ENCODE measurements at regions not wholly inside any gene's neighbourhood (a gene's known extent, or its start where the extent isn't known, plus 50 kb on each side); places are given as distances from the start of the nearest gene placed in this dataset.
"Not testable (repeated sequence)": the region's sequence is repeated elsewhere in the genome, so short reads cannot be mapped to it uniquely, and the experiment has no call there.

DNA sequence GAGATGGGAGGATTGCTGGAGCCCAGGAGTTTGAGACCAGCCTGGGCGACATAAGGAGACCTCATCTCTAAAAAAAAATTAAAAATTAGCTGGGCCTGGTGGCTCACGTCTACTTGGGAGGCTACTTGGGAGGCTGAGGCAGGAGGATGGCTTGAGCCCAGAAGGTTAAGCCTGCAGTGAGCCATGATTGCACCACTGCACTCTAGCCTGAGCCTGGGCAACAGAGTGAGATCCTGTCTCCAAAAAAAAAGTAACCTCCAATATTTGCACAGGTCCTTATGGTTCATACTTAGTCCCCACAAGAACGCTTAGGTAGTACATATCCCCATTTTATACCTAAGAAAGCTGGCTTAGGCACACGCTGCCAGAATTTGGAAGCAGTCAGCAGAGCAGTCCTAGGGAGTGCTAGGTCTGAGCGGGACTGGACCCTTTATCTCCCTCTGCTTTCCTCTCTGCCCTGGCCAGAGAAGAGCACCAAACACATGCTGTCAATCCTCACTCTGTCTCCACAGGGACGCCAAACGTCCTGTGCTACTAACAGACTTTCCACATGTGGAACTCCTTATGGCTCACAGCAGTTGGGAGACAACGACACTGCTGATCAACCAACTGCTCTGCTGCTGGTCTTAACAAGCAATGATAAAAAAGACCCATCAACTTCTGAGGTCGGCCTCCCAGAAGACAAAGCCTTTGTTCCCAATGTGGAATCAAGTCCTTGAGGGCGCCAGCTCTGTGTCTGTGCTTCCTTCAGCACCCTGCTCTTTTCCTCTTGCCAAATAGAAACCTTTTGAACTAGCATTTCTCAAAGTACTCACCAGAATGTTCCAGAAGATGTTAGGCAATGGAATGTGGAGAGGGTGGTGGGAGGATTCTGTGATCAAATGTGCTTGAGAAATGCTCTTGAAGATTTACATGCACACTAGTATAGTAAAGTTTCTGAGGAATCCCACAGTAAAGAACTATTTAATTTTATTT is 226.3 kb upstream of the DTNBP1 start:
- CTCF ChIA-PET, result no interaction called here
- Mint-ChIP-seq H3K36me3 (no peaks in the 10 kb centered on the region), H3K9me3 (peaks cover 0 to 8% (median 3%) of the 10 kb centered on the region in 3 donors), H3K4me1 (peaks cover 0 to 8% (median 0%) of the 10 kb centered on the region in 3 donors), H3K27ac (no peak overlapping the region), H3K27me3 (peaks cover 1 to 3% of the 10 kb centered on the region in 2 donors), H3K4me3 (no peak overlapping the region)
- DNase-seq (no peak), ATAC-seq (replicated peaks in 1 of 4) (no peak)
- no peak overlapping the region for H3K4me3 ChIP-seq (ENCODE audit: control insufficient read depth in 1 of 2, extremely low read depth in 1 of 2, low read length in 1 of 2)
- H3K4me1 ChIP-seq (ENCODE audit: control insufficient read depth in 1 of 2, extremely low read depth in 1 of 2, insufficient read depth in 2 of 2, low read length in 2 of 2), result no peaks in the 10 kb centered on the region
- 91% methylated on average over 9 of the region's 10 CpGs for WGBS (ENCODE audit: insufficient coverage)
- H3K36me3 ChIP-seq (ENCODE audit: control insufficient read depth in 2 of 2, extremely low read depth in 1 of 2, insufficient read depth in 1 of 2, low read length in 1 of 2), result no peaks in the 10 kb centered on the region
- no peaks in the 10 kb centered on the region for H3K9me3 ChIP-seq
- POLR2A ChIA-PET, result no interaction called here
- peaks cover 0 to under 1% of the 10 kb centered on the region in 2 experiments for H3K27me3 ChIP-seq (replicated peaks in 1 of 2; ENCODE audit: control insufficient read depth in 2 of 2, extremely low read depth in 1 of 2, insufficient read depth in 2 of 2, low read length in 1 of 2)
- H3K27ac ChIP-seq (ENCODE audit: low read length), result no peak overlapping the region

DNA sequence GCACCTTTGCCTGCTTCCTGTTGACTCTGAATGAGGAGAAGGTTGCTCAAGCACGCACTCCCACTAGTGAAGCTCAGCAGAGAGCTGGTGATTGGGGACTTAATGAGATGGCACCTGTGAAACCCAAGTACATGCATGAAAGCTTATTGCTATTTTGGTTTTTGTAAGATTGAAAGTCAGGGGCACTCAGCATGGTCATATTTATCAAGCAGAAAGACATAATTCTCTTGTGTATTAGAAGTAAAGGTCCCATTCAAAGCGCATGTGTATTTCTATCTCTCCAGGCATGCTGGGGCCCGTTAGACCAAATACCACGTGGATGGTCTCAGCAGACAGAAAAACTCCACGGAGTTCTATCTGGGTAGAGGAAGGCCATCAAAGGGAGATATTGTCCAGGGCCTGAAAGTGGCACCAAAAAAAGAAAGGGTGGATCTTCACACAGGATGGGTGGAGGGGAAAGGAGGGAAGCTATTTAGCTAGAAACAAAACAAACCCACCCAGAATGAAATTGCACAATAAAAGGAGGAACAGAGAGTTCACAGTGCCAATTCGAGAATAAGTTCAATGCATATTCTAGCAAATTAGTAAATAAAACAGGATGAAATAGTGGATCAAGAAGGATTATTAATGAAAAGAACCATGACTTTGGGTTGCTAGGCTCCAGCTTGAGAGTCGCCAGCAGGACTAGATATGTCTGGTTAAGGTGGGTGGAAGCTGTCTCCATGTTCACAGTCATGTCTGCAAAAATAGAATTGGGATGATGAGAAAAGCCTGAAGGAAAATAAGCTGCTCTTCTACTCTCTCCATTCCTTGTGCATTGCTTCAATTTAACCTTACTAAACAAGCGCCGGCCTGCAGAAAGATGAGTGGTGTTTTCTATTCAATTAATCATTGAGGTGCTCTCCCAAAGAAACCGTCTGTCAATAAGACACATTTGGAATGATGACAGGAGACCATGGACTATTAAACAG is 224.9 kb upstream of the DTNBP1 start:
- Mint-ChIP-seq H3K27ac (peak overlapping the region in 1 of 2 donors; percentile 47), H3K4me3 (no peak overlapping the region), H3K4me1 (peaks cover 0 to 8% (median 0%) of the 10 kb centered on the region in 3 donors), H3K9me3 (peaks cover 0 to 2% (median 0%) of the 10 kb centered on the region in 3 donors), H3K36me3 (no peaks in the 10 kb centered on the region), H3K27me3 (peaks cover 1 to 3% of the 10 kb centered on the region in 2 donors)
- no peaks in the 10 kb centered on the region for H3K9me3 ChIP-seq
- H3K27me3 ChIP-seq (replicated peaks in 1 of 2; ENCODE audit: control insufficient read depth in 2 of 2, extremely low read depth in 1 of 2, insufficient read depth in 2 of 2, low read length in 1 of 2), result peaks cover 0 to 3% of the 10 kb centered on the region in 2 experiments
- ChIA-PET POLR2A (no interaction called here), CTCF (interaction anchor here in 1 of 2 donors (0.6 kb wide), 1 partner anchor 249 kb away, joined by 9 read pairs; no protein-coding TSS in a partner anchor)
- H3K36me3 ChIP-seq (ENCODE audit: control insufficient read depth in 2 of 2, extremely low read depth in 1 of 2, insufficient read depth in 1 of 2, low read length in 1 of 2), result no peaks in the 10 kb centered on the region
- WGBS (ENCODE audit: insufficient coverage), result 63% methylated on average over 2 of the region's 10 CpGs
- no peak overlapping the region for H3K4me3 ChIP-seq (ENCODE audit: control insufficient read depth in 1 of 2, extremely low read depth in 1 of 2, low read length in 1 of 2)
- H3K27ac ChIP-seq (ENCODE audit: low read length), result no peak overlapping the region
- ATAC-seq (replicated peaks in 1 of 4) (no peak), DNase-seq (no peak)
- no peaks in the 10 kb centered on the region for H3K4me1 ChIP-seq (ENCODE audit: control insufficient read depth in 1 of 2, extremely low read depth in 1 of 2, insufficient read depth in 2 of 2, low read length in 2 of 2)

DNA sequence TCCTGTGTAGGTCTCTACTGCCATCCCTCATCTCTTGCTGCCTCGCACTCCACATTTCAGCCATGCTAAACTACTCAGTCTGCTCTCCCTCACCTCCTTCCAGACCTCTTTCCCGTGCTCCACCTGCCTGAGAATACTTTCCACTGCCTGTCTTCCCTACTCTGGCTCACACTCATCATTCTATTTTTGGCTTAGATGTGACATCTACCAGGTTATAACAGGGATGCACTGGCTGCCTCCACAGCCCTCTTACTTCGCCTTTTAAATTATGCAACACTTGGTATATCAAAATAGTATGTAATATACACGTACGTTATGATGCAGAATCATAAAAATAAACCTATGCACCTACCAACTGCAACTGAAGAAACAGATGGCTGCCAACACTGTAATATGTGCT is 222.8 kb upstream of the DTNBP1 start:
- no peak for DNase-seq
- Mint-ChIP-seq H3K9me3 (no peaks in the 10 kb centered on the region), H3K4me3 (no peak overlapping the region), H3K36me3 (no peaks in the 10 kb centered on the region), H3K27ac (no peak overlapping the region), H3K4me1 (peaks cover 0 to 15% (median 2%) of the 10 kb centered on the region in 3 donors), H3K27me3 (no peaks in the 10 kb centered on the region)
- ChIA-PET POLR2A (no interaction called here), CTCF (no interaction called here)
- H3K27me3 ChIP-seq (replicated peaks in 1 of 2; ENCODE audit: control insufficient read depth in 2 of 2, extremely low read depth in 1 of 2, insufficient read depth in 2 of 2, low read length in 1 of 2), result peaks cover 0 to 3% of the 10 kb centered on the region in 2 experiments
- WGBS (ENCODE audit: insufficient coverage), result 86% methylated on average over 2 of the region's 5 CpGs
- H3K36me3 ChIP-seq (ENCODE audit: control insufficient read depth in 2 of 2, extremely low read depth in 1 of 2, insufficient read depth in 1 of 2, low read length in 1 of 2), result no peaks in the 10 kb centered on the region
- no peak overlapping the region for H3K4me3 ChIP-seq (ENCODE audit: control insufficient read depth in 1 of 2, extremely low read depth in 1 of 2, low read length in 1 of 2)
- H3K9me3 ChIP-seq, result no peaks in the 10 kb centered on the region
- no peaks in the 10 kb centered on the region for H3K4me1 ChIP-seq (ENCODE audit: control insufficient read depth in 1 of 2, extremely low read depth in 1 of 2, insufficient read depth in 2 of 2, low read length in 2 of 2)
- no peak for ATAC-seq (replicated peaks in 1 of 4)
- H3K27ac ChIP-seq (ENCODE audit: low read length), result no peak overlapping the region

DNA sequence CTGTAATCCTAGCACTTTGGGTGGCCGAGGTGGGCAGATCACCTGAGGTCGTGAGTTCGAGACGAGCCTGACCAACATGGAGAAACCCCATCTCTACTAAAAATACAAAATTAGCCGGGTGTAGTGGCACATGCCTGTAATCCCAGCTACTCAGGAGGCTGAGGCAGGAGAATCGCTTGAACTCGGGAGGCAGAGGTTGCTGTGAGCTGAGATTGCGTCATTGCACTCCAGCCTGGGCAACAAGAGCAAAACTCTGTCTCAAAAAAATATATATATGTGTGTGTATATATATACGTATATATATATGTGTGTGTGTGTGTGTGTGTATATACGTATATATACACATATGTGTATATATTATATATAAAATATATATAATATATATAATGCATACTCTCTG is 220.8 kb upstream of the DTNBP1 start:
- H3K36me3 Mint-ChIP-seq; POLR2A ChIA-PET; H3K27ac Mint-ChIP-seq; H3K9me3 Mint-ChIP-seq; ATAC-seq (replicated peaks in 1 of 4); H3K27me3 Mint-ChIP-seq; H3K27me3 ChIP-seq (replicated peaks in 1 of 2; ENCODE audit: control insufficient read depth in 2 of 2, extremely low read depth in 1 of 2, insufficient read depth in 2 of 2, low read length in 1 of 2); H3K36me3 ChIP-seq (ENCODE audit: control insufficient read depth in 2 of 2, extremely low read depth in 1 of 2, insufficient read depth in 1 of 2, low read length in 1 of 2); H3K4me1 ChIP-seq (ENCODE audit: control insufficient read depth in 1 of 2, extremely low read depth in 1 of 2, insufficient read depth in 2 of 2, low read length in 2 of 2); H3K27ac ChIP-seq (ENCODE audit: low read length); DNase-seq; H3K4me3 ChIP-seq (ENCODE audit: control insufficient read depth in 1 of 2, extremely low read depth in 1 of 2, low read length in 1 of 2); CTCF ChIA-PET; H3K4me3 Mint-ChIP-seq; H3K9me3 ChIP-seq: not testable (repeated sequence)
- H3K4me1 Mint-ChIP-seq, result peaks cover 7 to 32% (median 17%) of the 10 kb centered on the region in 3 donors
- no CpG with 5 or more reads among the region's 10 CpGs for WGBS (ENCODE audit: insufficient coverage)

DNA sequence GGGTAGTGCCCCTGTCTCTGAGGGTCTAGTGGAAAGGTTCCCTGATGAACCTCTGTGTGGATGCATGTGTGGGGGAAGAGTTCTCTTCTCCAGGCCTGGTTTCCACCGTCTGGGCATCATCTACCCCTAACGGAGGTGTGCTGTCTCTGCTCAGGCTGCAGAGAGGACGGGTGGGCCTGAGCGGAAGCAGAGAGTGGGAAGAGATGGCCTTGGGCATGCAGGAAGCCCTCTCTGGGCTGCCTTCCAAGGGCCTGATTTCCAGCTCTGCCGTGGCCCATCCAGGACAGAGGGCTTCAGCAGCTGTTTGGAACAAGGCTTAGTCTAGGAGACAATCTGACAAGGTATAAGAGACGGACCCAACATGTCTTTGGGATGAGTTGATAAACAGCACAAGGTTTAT is 220.1 kb upstream of the DTNBP1 start:
- no peak overlapping the region for H3K4me3 Mint-ChIP-seq
- CTCF ChIA-PET, result no interaction called here
- no peaks in the 10 kb centered on the region for H3K36me3 Mint-ChIP-seq
- no peak overlapping the region for H3K27ac Mint-ChIP-seq
- 96% methylated on average over 4 of the region's 6 CpGs for WGBS (ENCODE audit: insufficient coverage)
- H3K4me1 Mint-ChIP-seq, result peaks cover 7 to 27% (median 17%) of the 10 kb centered on the region in 3 donors
- DNase-seq (no peak), ATAC-seq (replicated peaks in 1 of 4) (no peak)
- H3K4me3 ChIP-seq (ENCODE audit: control insufficient read depth in 1 of 2, extremely low read depth in 1 of 2, low read length in 1 of 2), result no peak overlapping the region
- peaks cover 0 to 10% of the 10 kb centered on the region in 2 experiments for H3K4me1 ChIP-seq (ENCODE audit: control insufficient read depth in 1 of 2, extremely low read depth in 1 of 2, insufficient read depth in 2 of 2, low read length in 2 of 2)
- POLR2A ChIA-PET, result no interaction called here
- peaks cover 0 to 3% of the 10 kb centered on the region in 2 experiments for H3K27me3 ChIP-seq (replicated peaks in 1 of 2; ENCODE audit: control insufficient read depth in 2 of 2, extremely low read depth in 1 of 2, insufficient read depth in 2 of 2, low read length in 1 of 2)
- no peaks in the 10 kb centered on the region for H3K9me3 Mint-ChIP-seq
- H3K27ac ChIP-seq (ENCODE audit: low read length), result no peak overlapping the region
- H3K9me3 ChIP-seq, result no peaks in the 10 kb centered on the region
- H3K27me3 Mint-ChIP-seq, result no peaks in the 10 kb centered on the region
- H3K36me3 ChIP-seq (ENCODE audit: control insufficient read depth in 2 of 2, extremely low read depth in 1 of 2, insufficient read depth in 1 of 2, low read length in 1 of 2), result no peaks in the 10 kb centered on the region

DNA sequence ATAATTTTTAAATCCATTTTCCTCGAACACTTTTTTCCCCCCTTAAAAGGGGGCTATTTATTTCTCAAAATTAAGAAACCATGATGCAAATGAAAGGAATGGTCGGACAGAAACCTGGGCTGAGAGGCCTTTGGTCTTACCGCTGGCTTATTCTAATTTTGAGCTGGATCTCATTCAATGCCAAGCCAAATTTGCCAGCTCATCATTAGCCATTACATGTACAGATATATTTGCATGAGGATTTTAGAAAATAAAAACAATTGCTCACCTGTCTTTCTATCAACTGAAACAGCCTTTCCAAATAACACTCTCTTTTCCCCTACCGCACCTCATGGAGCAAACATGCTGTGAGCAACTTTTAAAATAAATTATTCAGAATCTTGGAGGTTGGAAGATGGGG is 219.5 kb upstream of the DTNBP1 start:
- Mint-ChIP-seq H3K27ac (no peak overlapping the region), H3K36me3 (no peaks in the 10 kb centered on the region), H3K4me3 (no peak overlapping the region), H3K27me3 (no peaks in the 10 kb centered on the region), H3K4me1 (peaks cover 7 to 24% (median 17%) of the 10 kb centered on the region in 3 donors), H3K9me3 (no peaks in the 10 kb centered on the region)
- H3K4me1 ChIP-seq (ENCODE audit: control insufficient read depth in 1 of 2, extremely low read depth in 1 of 2, insufficient read depth in 2 of 2, low read length in 2 of 2), result peaks cover 0 to 10% of the 10 kb centered on the region in 2 experiments
- WGBS (ENCODE audit: insufficient coverage), result no CpG with 5 or more reads among the region's 4 CpGs
- peaks cover 0 to 3% of the 10 kb centered on the region in 2 experiments for H3K27me3 ChIP-seq (replicated peaks in 1 of 2; ENCODE audit: control insufficient read depth in 2 of 2, extremely low read depth in 1 of 2, insufficient read depth in 2 of 2, low read length in 1 of 2)
- ChIA-PET POLR2A (no interaction called here), CTCF (no interaction called here)
- DNase-seq (no peak), ATAC-seq (replicated peaks in 1 of 4) (no peak)
- no peak overlapping the region for H3K27ac ChIP-seq (ENCODE audit: low read length)
- H3K36me3 ChIP-seq (ENCODE audit: control insufficient read depth in 2 of 2, extremely low read depth in 1 of 2, insufficient read depth in 1 of 2, low read length in 1 of 2), result no peaks in the 10 kb centered on the region
- no peak overlapping the region for H3K4me3 ChIP-seq (ENCODE audit: control insufficient read depth in 1 of 2, extremely low read depth in 1 of 2, low read length in 1 of 2)
- H3K9me3 ChIP-seq, result no peaks in the 10 kb centered on the region
